ENCODE measurements at regions not wholly inside any gene's neighbourhood (a gene's known extent, or its start where the extent isn't known, plus 50 kb on each side); places are given as distances from the start of the nearest gene placed in this dataset.

DNA sequence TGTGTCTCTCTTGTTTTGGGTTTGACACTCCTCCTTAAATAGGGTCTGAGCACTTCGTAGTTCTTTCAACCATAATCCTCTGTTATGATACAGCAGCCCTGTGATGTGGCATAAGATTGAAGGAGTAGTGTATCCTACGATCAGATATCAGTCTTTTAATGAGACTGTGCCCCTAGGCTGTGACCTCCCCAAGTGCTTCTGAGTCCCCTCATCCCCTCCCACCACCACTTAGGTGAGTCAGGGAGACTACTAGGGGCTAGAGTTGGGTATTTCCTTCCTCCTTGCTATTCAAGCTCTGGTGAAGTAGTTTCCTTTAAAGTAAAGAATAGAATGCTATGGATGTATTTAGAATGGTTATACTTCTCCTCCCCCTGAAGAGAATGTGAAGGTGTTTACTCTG, 637.2 kb upstream of the GRAMD2B start:
- no peak for TF ChIP-seq CTCF (conservative IDR thresholded peaks at IDR 0.05; ENCODE audit: control insufficient read depth, insufficient read depth, low read depth, low read length)
- no peak overlapping the region for H3K4me3 ChIP-seq (ENCODE audit: control insufficient read depth, low read depth, low read length)
- DNase-seq (ENCODE audit: low read depth) = no peak

GRCh38 chr5:125793470-125793869, 629.7 kb upstream of the GRAMD2B start:
- no peak overlapping the region for H3K4me3 ChIP-seq (ENCODE audit: control insufficient read depth, low read depth, low read length)
- no peak for TF ChIP-seq CTCF (conservative IDR thresholded peaks at IDR 0.05; ENCODE audit: control insufficient read depth, insufficient read depth, low read depth, low read length)
- no peak for DNase-seq (ENCODE audit: low read depth)

DNA sequence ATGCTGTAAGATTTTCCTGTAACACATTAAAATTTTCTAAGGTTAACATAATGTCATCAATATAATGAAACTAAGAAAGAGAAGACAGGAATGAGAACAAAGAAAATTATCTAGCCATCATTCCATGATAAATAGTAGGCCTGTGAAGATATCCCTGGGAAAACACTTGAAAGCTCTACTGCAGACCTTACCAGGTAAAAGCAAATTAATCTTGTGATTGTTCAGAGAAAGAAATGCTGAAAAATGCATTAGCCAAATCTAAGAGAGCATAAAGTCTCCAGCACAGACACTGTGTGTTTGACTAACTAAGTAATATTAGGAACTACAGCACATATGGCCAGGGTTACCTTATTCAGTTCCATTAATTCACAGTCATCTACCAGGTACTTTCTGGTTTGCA, 628.3 kb upstream of the GRAMD2B start:
- no peak for DNase-seq (ENCODE audit: low read depth)

DNA sequence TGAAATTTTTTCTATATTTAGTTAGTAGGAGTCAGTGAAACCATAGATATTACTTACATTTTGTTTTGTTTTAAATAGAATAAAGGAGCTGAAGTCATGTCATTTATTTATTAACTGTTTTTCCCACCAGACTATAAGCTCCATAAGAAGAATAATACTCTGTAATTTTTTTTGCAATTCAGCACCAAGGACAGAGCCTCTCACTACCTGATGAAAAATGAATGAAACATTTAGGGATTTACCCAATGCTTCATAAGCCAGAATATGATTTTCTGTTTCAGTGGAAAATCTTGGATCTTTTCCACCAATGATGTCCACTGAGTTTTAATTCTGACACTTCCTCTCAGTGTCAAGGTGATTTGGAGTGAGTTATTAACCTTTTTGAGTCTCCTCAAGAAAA, 624.9 kb upstream of the GRAMD2B start:
- H3K4me3 ChIP-seq (ENCODE audit: control insufficient read depth, low read depth, low read length) = no peak overlapping the region
- no peak for TF ChIP-seq CTCF (conservative IDR thresholded peaks at IDR 0.05; ENCODE audit: control insufficient read depth, insufficient read depth, low read depth, low read length)
- peak; percentile 50 for DNase-seq (ENCODE audit: low read depth)

More for the DNA sequence above, 628.3 kb upstream of the GRAMD2B start:
- no peak overlapping the region for H3K4me3 ChIP-seq (ENCODE audit: control insufficient read depth, low read depth, low read length)
- TF ChIP-seq CTCF (conservative IDR thresholded peaks at IDR 0.05; ENCODE audit: control insufficient read depth, insufficient read depth, low read depth, low read length) = no peak

- H3K4me3 ChIP-seq (ENCODE audit: control insufficient read depth, low read depth, low read length) = no peak overlapping the region
- no peak for DNase-seq (ENCODE audit: low read depth)
- TF ChIP-seq CTCF (conservative IDR thresholded peaks at IDR 0.05; ENCODE audit: control insufficient read depth, insufficient read depth, low read depth, low read length) = no peak
Observed at GRCh38 chr5:125812651-125813050, 610.6 kb upstream of the GRAMD2B start.

- no peak for TF ChIP-seq CTCF (conservative IDR thresholded peaks at IDR 0.05; ENCODE audit: control insufficient read depth, insufficient read depth, low read depth, low read length)
- no peak overlapping the region for H3K4me3 ChIP-seq (ENCODE audit: control insufficient read depth, low read depth, low read length)
- DNase-seq (ENCODE audit: low read depth) = no peak
Observed at GRCh38 chr5:125813221-125813974, 609.8 kb upstream of the GRAMD2B start.

Measured in fibroblast of mammary gland (primary cell).